ENCODE measurements at regions not wholly inside any gene's neighbourhood (a gene's known extent, or its start where the extent isn't known, plus 50 kb on each side); places are given as distances from the start of the nearest gene placed in this dataset.

- H3K4me1 ChIP-seq, result no peaks in the 10 kb centered on the region
- no peak overlapping the region for H3K4me3 ChIP-seq
- no peaks in the 10 kb centered on the region for H3K27me3 ChIP-seq
- no peaks in the 10 kb centered on the region for H3K36me3 ChIP-seq
- H3K9me3 ChIP-seq, result no peaks in the 10 kb centered on the region
- no peak for DNase-seq (ENCODE audit: extremely low spot score)
- intact Hi-C loops (cut with DNase I), result no loop called here
- no peak overlapping the region for H3K27ac ChIP-seq (replicated peaks in 1 of 4)
- TF ChIP-seq POLR2AphosphoS5 (IDR thresholded peaks at IDR 0.05) (no peak), CTCF (IDR thresholded peaks at IDR 0.05) (no peak), POLR2A (IDR thresholded peaks at IDR 0.05; ENCODE audit: low read depth) (no peak), EP300 (IDR thresholded peaks at IDR 0.05) (no peak)
- WGBS, result 87% methylated on average over 5 of the region's 5 CpGs
Measured at GRCh38 chr3:105958237-105959000, 89.6 kb upstream of the CBLB start.

- H3K4me1 ChIP-seq, result peaks cover 0 to under 1% (median under 1%) of the 10 kb centered on the region in 4 donors
- H3K27ac ChIP-seq (replicated peaks in 1 of 4), result no peak overlapping the region
- no peaks in the 10 kb centered on the region for H3K27me3 ChIP-seq
- no peak overlapping the region for H3K4me3 ChIP-seq
- DNase-seq (ENCODE audit: extremely low spot score), result no peak
- no peaks in the 10 kb centered on the region for H3K36me3 ChIP-seq
- intact Hi-C loops (cut with DNase I), result no loop called here
- no peaks in the 10 kb centered on the region for H3K9me3 ChIP-seq
- TF ChIP-seq POLR2A (IDR thresholded peaks at IDR 0.05; ENCODE audit: low read depth) (no peak), POLR2AphosphoS5 (IDR thresholded peaks at IDR 0.05) (no peak), CTCF (IDR thresholded peaks at IDR 0.05) (no peak), EP300 (IDR thresholded peaks at IDR 0.05) (no peak)
- WGBS, result 84% methylated on average over 3 of the region's 3 CpGs
Measured at GRCh38 chr3:105959851-105960250, 91.0 kb upstream of the CBLB start.

GRCh38 chr3:105960381-105960780, 91.6 kb upstream of the CBLB start:
- Histone ChIP-seq H3K36me3 (no peaks in the 10 kb centered on the region), H3K27me3 (no peaks in the 10 kb centered on the region), H3K4me1 (peaks cover 2 to 5% (median 5%) of the 10 kb centered on the region in 4 donors), H3K27ac (replicated peaks in 1 of 4) (no peak overlapping the region), H3K4me3 (no peak overlapping the region), H3K9me3 (no peaks in the 10 kb centered on the region)
- intact Hi-C loops (cut with DNase I), result no loop called here
- 93% methylated on average over 5 of the region's 5 CpGs for WGBS
- DNase-seq (ENCODE audit: extremely low spot score), result no peak
- TF ChIP-seq POLR2AphosphoS5 (IDR thresholded peaks at IDR 0.05) (no peak), CTCF (IDR thresholded peaks at IDR 0.05) (no peak), EP300 (IDR thresholded peaks at IDR 0.05) (no peak), POLR2A (IDR thresholded peaks at IDR 0.05; ENCODE audit: low read depth) (no peak)

- TF ChIP-seq POLR2A (IDR thresholded peaks at IDR 0.05; ENCODE audit: low read depth), result no peak
- TF ChIP-seq EP300 (IDR thresholded peaks at IDR 0.05), result no peak
- no peak for TF ChIP-seq CTCF (IDR thresholded peaks at IDR 0.05)
- TF ChIP-seq POLR2AphosphoS5 (IDR thresholded peaks at IDR 0.05), result no peak
- DNase-seq (ENCODE audit: extremely low spot score), result no peak
- Histone ChIP-seq H3K9me3 (no peaks in the 10 kb centered on the region), H3K4me3 (no peak overlapping the region), H3K27me3 (no peaks in the 10 kb centered on the region), H3K27ac (replicated peaks in 1 of 4) (no peak overlapping the region), H3K36me3 (no peaks in the 10 kb centered on the region), H3K4me1 (peaks cover 4 to 25% (median 22%) of the 10 kb centered on the region in 4 donors)
- 94% methylated on average over 1 of the region's 1 CpG for WGBS
- intact Hi-C loops (cut with DNase I), result no loop called here
Measured at GRCh38 chr3:105963161-105963560, 94.3 kb upstream of the CBLB start.

All from esophagus muscularis mucosa (tissue), 4 donors.